Stimulated activated CD8-positive, alpha-beta memory T cell treated with anti-CD3 and anti-CD28 coated beads, Interleukin-15, amount 100 ng/mL, for 24 hours (primary cell): ENCODE measurements at regions not wholly inside any gene's neighbourhood (a gene's known extent, or its start where the extent isn't known, plus 50 kb on each side); places are given as distances from the start of the nearest gene placed in this dataset.

Experiments
- DNase-seq: peaks from one replicate; pipeline ENCODE4 v3.0.0-alpha.2; 2020; ENCODE audit warnings: low read depth

GRCh38 chr1:29502911-29503840 is 266.9 kb downstream of the PTPRU start:
- DNase-seq, result no peak

GRCh38 chr1:29502225-29502910 is 266.0 kb downstream of the PTPRU start:
- DNase-seq, result no peak

- no peak for DNase-seq
Observed at GRCh38 chr1:29501227-29501976, 265.1 kb downstream of the PTPRU start.

GRCh38 chr1:29500651-29501050 is 264.3 kb downstream of the PTPRU start:
- no peak for DNase-seq

GRCh38 chr1:29500041-29500440 is 263.7 kb downstream of the PTPRU start:
- DNase-seq, result no peak

- DNase-seq, result no peak
Observed at GRCh38 chr1:29499104-29499650, 262.9 kb downstream of the PTPRU start.

- DNase-seq, result no peak
Observed at GRCh38 chr1:29498126-29499103, 262.1 kb downstream of the PTPRU start.

- no peak for DNase-seq
Observed at GRCh38 chr1:29497395-29498125, 261.2 kb downstream of the PTPRU start.

GRCh38 chr1:29496701-29497100 is 260.4 kb downstream of the PTPRU start:
- DNase-seq, result no peak

GRCh38 chr1:29490204-29490934 is 254.0 kb downstream of the PTPRU start:
- DNase-seq, result no peak

- no peak for DNase-seq
Observed at GRCh38 chr1:29489471-29489870, 253.1 kb downstream of the PTPRU start.

GRCh38 chr1:29488794-29489311 is 252.5 kb downstream of the PTPRU start:
- no peak for DNase-seq

GRCh38 chr1:29488086-29488793 is 251.9 kb downstream of the PTPRU start:
- no peak for DNase-seq

- DNase-seq, result no peak
Observed at GRCh38 chr1:29487291-29487690, 251.0 kb downstream of the PTPRU start.

- no peak for DNase-seq
Observed at GRCh38 chr1:29485096-29485925, 249.0 kb downstream of the PTPRU start.

GRCh38 chr1:29482991-29483390 is 246.7 kb downstream of the PTPRU start:
- DNase-seq, result no peak

- no peak for DNase-seq
Observed at GRCh38 chr1:29482064-29482463, 245.7 kb downstream of the PTPRU start.

GRCh38 chr1:29481031-29481430 is 244.7 kb downstream of the PTPRU start:
- no peak for DNase-seq
